DOHH2 (cell line): ENCODE measurements at regions not wholly inside any gene's neighbourhood (a gene's known extent, or its start where the extent isn't known, plus 50 kb on each side); places are given as distances from the start of the nearest gene placed in this dataset.

ENCODE experiments used
- CTCF ChIP-seq: fragments of 200-600 bp; sonication (generic); IDR thresholded peaks from one replicate; pipeline ENCODE4 v1.5.1; 2014; ENCODE audit warnings: antibody characterized with exemption, mild to moderate bottlenecking, low read depth, low read length; ENCODE audit not compliant: poor library complexity, severe bottlenecking
- EZH2phosphoT487 ChIP-seq: fragments of 200-600 bp; sonication (generic); IDR thresholded peaks from 2 replicates; pipeline ENCODE4 v1.6.1; 2017; ENCODE audit warnings: borderline replicate concordance, mild to moderate bottlenecking, antibody characterized with exemption, low read length, moderate library complexity, mixed read lengths

- TF ChIP-seq CTCF (no peak), EZH2phosphoT487 (no peak)
These were observed 159.8 kb downstream of the KIF20B start for GRCh38 chr10:89861199-89861573.
